ENCODE measurements at regions not wholly inside any gene's neighbourhood (a gene's known extent, or its start where the extent isn't known, plus 50 kb on each side); places are given as distances from the start of the nearest gene placed in this dataset.
A peak's percentile ranks its signal among the peaks of the same experiment; 100 is the strongest.

DNA sequence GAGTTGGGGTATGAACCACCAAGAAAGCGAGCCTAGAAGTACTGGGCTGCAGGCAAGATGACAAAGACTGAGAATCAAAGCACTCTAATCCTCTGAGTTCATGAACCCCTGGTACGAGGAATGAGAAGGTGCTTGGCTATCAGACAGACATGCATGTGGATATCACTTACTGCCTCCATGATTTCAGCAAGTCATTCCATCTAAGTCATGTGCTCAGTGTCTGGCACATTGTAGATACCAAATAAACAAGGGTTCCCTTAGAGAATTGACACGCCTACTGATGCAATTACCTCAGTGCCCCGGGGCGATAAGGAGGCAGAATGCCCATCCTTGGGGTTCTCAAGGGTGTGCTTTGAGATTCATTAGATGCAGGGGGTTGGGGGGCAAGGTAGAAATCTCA, 125.6 kb upstream of the PKDCC start:
- DNase-seq (ENCODE audit: low read depth), result peak; percentile 74
- TF ChIP-seq, protein P1, sequence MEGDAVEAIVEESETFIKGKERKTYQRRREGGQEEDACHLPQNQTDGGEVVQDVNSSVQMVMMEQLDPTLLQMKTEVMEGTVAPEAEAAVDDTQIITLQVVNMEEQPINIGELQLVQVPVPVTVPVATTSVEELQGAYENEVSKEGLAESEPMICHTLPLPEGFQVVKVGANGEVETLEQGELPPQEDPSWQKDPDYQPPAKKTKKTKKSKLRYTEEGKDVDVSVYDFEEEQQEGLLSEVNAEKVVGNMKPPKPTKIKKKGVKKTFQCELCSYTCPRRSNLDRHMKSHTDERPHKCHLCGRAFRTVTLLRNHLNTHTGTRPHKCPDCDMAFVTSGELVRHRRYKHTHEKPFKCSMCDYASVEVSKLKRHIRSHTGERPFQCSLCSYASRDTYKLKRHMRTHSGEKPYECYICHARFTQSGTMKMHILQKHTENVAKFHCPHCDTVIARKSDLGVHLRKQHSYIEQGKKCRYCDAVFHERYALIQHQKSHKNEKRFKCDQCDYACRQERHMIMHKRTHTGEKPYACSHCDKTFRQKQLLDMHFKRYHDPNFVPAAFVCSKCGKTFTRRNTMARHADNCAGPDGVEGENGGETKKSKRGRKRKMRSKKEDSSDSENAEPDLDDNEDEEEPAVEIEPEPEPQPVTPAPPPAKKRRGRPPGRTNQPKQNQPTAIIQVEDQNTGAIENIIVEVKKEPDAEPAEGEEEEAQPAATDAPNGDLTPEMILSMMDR (IDR thresholded peaks at IDR 0.05; ENCODE audit: insufficient read depth, low read depth, low read length), result no peak
- no peak overlapping the region for H3K4me3 ChIP-seq (ENCODE audit: low read depth, low read length)

DNA sequence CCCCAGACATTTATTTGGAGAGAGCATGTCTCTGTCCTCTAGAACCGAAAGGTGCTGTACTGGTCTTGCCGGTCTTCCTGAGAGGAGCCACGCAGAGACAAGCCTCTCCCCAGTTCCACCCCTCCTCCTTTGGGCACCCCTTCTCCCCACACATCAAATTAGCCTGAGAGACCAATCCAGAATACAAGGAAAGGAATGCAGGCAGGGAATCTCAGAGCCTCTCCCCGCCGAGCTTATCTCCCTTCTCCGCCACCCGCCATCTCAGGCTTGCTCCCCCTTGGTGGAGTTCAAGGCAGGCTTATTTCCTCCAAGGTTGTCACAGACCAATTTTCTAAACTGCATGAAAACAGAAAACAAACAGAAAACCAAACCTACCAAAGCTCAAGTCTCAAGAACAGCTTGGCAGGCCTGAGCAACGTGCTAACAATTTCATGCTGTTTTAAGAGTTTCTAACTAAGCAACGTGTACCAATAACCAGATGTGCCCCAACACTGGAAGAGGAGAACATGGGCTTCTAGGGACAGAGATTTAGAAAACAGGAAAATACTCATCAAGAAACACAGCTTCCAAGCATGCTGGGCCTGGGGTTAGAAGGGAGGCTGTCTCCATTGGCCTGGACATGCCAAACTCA, 124.5 kb upstream of the PKDCC start:
- DNase-seq (ENCODE audit: low read depth), result no peak
- H3K4me3 ChIP-seq (ENCODE audit: low read depth, low read length), result no peak overlapping the region
- TF ChIP-seq, protein P1 (IDR thresholded peaks at IDR 0.05; ENCODE audit: insufficient read depth, low read depth, low read length), result no peak

DNA sequence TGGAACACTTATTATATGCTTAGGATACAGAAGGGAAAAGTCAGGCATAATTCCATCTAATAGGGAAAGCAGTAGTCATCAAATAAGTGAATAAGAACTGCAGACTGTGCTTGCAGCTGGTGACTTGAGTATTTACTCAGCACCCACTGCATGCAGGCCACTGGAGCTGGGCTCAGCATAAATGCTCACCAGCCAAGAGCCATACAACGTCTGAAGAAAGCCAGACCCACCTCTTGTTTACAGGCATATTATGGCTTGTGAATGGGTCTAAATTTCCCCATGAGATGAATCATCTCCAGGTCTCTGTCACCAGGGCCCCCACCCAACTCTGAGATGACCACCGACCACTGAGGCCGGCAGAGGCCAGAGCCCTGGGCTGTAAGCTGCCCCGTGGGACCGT, 123.8 kb upstream of the PKDCC start:
- TF ChIP-seq, protein P1 (IDR thresholded peaks at IDR 0.05; ENCODE audit: insufficient read depth, low read depth, low read length), result no peak
- no peak overlapping the region for H3K4me3 ChIP-seq (ENCODE audit: low read depth, low read length)
- DNase-seq (ENCODE audit: low read depth), result peak; percentile 79

DNA sequence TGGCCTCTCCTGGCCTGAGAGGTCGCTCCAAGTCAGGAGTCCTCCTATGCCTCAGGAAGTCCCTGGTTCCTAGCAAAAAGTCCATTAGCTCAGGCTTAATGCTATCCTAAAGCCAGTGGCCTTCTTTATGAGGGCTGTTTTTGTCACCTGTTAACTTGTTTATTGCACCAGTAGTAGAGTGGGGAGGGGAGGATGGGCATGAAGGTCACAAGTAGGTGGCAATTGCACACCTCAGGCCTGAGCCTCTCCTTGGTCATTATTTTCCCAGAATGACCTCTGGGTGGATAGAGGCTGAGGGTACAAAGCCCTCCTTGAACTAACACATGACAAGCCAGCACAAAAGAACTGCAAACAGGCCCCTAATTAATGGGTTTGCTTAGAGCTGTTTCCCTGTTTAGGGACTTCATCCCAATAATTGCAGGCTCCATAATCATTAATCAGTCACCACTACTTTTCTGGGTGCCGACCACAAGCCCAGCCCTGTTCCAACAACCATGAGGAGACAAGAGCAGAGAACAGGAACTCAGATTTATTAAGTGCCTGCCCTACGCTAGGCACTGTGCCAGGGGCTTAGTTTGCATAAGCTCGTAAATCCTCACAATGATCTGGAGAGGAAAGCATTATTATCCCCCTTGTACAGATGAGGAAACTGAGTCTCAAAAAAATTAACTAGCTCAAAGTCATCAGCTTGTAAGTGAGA, 123.0 kb upstream of the PKDCC start:
- no peak overlapping the region for H3K4me3 ChIP-seq (ENCODE audit: low read depth, low read length)
- TF ChIP-seq, protein P1 (IDR thresholded peaks at IDR 0.05; ENCODE audit: insufficient read depth, low read depth, low read length), result no peak

DNA sequence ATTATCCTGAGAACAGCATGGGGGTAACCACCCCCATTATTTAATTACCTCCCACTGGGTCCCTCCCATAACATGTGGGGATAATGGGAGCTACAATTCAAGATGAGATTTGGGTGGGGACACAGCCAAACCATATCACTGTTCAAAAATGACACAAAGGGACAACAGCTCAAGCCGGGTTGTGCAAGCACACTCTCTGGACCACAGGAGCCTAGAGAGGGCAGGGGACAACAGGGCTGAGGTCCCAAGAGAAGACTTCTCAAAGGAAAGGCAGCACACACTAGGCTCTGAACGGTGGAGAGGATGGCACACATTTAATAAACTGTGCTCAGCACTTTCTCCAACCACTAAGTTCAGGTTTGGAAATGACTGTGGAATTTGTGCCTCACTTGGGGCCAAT, 122.1 kb upstream of the PKDCC start:
- no peak overlapping the region for H3K4me3 ChIP-seq (ENCODE audit: low read depth, low read length)
- TF ChIP-seq, protein P1 (IDR thresholded peaks at IDR 0.05; ENCODE audit: insufficient read depth, low read depth, low read length), result no peak
- no peak for DNase-seq (ENCODE audit: low read depth)

More for the DNA sequence above, 123.0 kb upstream of the PKDCC start:
- DNase-seq (ENCODE audit: low read depth), result no peak

DNA sequence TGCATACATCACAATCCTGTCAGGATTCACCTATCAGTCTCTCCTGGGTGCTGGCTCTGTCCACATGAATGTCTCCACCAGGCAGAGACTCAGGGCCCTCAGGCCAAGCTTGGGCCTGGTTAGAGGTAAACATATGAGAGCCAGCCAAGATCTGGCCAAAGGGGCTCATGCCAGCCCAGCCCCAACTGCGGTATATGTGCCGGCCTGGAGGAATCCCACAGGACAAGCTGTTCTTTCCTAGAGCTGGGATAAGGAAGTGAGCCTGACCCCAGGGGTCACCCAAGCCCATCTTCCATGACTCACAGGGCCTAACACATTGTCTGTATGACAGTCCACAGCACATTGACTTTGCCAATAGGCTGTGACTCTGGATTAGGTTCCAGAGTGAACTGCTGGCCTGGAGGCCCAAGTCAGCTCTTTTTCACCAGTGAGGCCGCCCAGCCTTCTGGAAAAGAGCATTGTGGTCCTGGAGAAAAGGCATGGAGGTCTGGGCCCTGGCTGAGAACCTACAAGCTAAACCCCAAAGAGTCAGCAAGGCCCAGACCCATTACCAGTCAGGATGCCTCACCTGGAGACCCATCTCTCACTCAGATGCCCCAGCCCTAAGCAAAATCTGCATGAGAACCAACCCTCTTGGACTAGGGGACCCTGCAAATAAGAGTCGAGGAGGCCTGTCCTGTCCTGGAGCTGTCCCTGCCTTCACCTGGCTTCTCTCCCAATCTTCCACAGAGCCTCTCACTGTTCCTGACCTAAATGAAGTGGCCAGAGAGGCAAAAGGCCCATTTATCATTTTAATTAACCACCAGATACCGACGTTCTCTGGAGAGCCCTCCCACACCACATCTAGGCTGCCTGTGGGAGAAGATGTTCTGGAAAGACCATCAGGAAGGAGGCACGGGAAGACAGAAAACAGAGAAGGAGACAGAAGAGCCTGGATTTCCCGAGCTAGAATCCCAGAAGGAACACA, 120.9 kb upstream of the PKDCC start:
- DNase-seq (ENCODE audit: low read depth), result peak; percentile 95
- TF ChIP-seq, protein P1 (IDR thresholded peaks at IDR 0.05; ENCODE audit: insufficient read depth, low read depth, low read length), result no peak
- H3K4me3 ChIP-seq (ENCODE audit: low read depth, low read length), result no peak overlapping the region

Data from fibroblast of villous mesenchyme (primary cell).